Left colon (tissue), 2 donors: ENCODE measurements at regions not wholly inside any gene's neighbourhood (a gene's known extent, or its start where the extent isn't known, plus 50 kb on each side); places are given as distances from the start of the nearest gene placed in this dataset.
"Not testable (repeated sequence)": the region's sequence is repeated elsewhere in the genome, so short reads cannot be mapped to it uniquely, and the experiment has no call there.

Source experiments
- ATAC-seq: fragments of 200-7000 bp; cut with Tn5 transposase; one replicate; pipeline ENCODE4 v1.9.1; 2020; ENCODE audit warnings: mild to moderate bottlenecking, moderate library complexity
- DNase-seq, 2 donors: peaks; one replicate each; pipeline ENCODE4 v3.0.0-alpha.2; 2020
- intact Hi-C, 2 donors: fragments of 100-400 bp; cut with DNase I in 1 of 2; cut with micrococcal nuclease in 1 of 2; formaldehyde crosslinking; loops; one replicate each; pipeline versions ENCODE4 v1.11.2 to v1.14.0; 2022; cut with DNase I, micrococcal nuclease
- donor health status: DM: no; HTN: no; CAD: no.
- donor health status: DM: yes; HTN: yes; CAD: no.

DNA sequence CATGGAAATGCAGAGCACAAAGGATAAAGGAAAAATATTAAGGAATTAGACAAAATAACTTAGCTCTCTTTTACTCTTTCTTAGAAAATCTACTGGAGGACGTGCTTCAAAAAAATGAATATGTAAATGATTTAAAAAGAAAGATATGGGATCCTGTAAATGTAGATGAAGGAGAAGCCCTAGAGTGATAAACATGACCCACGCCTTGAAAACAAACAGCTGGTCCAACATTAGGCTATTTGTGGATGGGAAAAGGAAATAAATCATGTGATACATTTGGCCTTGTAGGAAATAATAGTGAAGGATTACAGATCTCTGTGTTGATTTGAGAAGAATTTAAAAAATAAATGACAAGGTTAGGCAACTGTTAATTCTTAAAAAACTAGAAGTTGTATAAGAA, 492.1 kb upstream of the SLC39A10 start:
- intact Hi-C loops, result no loop called here
- DNase-seq, result no peak
- no peak for ATAC-seq

GRCh38 chr2:195162918-195163317, 494.1 kb upstream of the SLC39A10 start:
- ATAC-seq, result no peak
- intact Hi-C loops, result no loop called here
- no peak for DNase-seq

DNA sequence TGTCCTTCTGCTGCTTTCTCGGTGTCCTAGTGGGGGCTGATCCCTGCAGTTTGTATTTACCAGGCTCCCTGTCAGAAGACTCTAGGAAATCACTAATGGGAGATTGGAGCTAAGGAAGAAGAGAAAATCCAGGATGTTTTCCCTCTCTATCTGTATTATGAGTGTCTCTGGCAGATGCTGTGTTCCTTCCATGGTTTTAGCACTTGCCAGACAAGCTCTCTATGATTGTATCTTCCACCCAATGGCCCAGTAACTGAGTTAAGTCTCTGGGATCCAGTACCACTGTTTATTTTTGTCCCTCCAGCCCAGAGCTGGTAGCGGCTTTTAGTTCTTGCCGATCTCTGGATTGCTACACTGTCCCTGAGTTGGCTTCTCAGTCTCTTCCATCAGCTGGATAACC, 494.8 kb upstream of the SLC39A10 start:
- DNase-seq, result no peak
- ATAC-seq, result no peak
- intact Hi-C loops, result no loop called here

DNA sequence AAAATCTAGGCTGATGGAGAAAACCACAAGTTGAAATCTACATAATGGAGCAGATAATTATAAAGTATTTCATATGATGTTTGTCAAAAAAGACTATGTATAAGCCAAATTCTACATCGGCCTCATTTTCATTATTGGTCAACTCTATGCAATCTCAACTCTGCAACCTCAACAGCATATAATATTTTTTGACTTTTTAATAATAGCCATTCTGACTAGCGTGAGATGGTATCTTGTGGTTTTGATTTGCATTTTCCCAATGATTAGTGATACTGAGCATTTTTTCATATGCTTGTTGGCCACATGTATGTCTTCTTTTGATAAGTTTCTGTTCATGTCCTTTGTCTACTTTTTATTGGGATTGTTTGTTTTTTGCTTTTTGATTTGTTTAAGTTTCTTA, 496.1 kb upstream of the SLC39A10 start:
- intact Hi-C loops, result no loop called here
- ATAC-seq, result no peak
- no peak for DNase-seq

GRCh38 chr2:195151711-195152110, 505.3 kb upstream of the SLC39A10 start:
- intact Hi-C loops, result no loop called here
- ATAC-seq, result no peak
- DNase-seq, result no peak

DNA sequence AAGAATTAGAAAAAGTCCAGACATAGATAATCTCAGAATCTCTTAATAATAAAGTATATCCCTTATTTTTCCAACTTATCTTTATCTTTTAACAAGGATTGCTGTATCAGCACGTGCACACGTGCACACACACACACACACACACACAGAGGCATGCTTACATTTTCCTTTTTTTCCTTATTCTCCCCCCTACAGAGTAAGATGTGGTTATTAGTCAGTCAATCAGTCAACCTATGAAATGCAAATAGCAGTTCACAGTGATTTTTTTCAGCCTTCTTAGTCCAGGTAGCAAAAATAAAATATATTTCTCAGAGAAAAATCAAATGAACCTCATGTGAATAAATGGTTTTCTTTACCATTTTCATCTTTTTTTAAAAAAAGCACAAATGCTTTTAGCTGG, 506.2 kb upstream of the SLC39A10 start:
- intact Hi-C loops, result no loop called here
- ATAC-seq (no peak), DNase-seq (no peak)

GRCh38 chr2:195148004-195148403, 509.0 kb upstream of the SLC39A10 start:
- no peak for ATAC-seq
- intact Hi-C loops, result no loop called here

GRCh38 chr2:195146761-195147541, 510.1 kb upstream of the SLC39A10 start:
- ATAC-seq, result no peak
- intact Hi-C loops, result no loop called here
- no peak for DNase-seq

More at GRCh38 chr2:195148004-195148403, 509.0 kb upstream of the SLC39A10 start:
- DNase-seq, result no peak

DNA sequence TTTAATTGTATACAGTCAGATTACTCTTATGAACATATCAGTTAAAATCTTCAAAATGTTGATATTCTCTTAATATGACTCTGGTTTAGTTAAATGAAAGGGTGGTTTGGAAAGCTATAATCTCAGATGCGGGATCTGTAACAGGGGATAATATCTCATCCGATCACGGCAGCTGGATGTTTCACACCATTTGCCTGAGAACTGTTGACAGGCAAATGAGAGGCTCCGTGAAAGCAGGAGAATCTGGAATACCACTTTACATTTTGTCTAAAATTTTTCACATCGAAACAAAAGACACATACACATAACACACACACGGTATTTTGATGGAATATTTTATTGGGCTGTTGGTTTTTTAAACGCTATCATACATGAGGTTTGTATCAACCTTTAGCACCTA, 518.6 kb upstream of the SLC39A10 start:
- no peak for DNase-seq
- intact Hi-C loops, result no loop called here
- no peak for ATAC-seq

DNA sequence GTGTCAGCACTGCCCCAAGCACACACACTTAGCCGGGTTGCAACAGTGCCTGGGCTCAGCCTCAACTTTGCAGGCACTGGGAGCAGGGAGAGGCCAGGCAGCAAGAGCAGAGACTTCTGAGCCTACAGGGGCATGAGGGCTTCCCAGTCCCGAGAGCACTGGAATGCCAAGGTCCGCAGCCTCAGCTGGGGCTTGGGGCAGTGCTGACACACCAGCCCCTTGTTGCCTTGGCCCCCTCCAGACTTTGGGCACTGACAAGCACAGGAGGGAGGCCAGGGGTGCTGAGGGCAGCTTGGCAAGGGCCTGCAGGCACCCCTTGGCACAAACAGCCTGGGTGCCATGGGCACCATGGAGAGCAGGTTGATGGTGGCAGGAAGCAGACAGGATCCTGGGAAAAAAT, 531.1 kb upstream of the SLC39A10 start:
- intact Hi-C loops, ATAC-seq, DNase-seq: not testable (repeated sequence)

DNA sequence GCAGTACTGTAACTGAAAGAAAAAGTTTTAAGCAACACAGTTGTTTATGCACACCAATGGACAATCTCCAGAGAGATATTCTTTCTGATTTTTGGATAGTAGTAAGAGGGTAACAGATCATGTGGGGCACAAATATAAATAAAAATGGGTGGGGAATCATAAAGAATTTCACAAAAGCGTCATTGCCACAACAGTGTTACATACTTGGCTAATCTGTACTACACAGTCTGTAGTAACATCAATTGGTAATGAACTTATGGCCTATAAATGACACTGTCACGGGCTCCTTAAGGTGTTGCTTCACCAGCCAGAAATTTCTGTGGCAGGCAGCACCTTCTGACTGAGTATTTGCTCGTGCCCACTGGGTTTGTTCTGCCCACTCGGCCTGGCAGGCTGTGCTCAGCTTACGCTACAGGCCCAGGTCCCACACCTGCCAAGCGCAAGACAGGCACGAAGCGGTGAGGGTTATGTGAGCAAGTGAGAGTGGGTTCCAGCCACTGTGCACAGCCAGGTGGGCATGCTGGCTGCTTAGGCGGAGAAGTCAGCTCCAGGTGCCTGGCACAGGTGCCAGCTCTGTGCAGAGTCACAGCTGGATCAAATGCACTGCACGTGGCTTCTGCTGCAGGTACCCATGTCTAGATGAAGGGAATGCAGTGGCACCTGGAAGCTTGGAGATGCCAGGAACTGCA, 532.5 kb upstream of the SLC39A10 start:
- DNase-seq, result no peak
- ATAC-seq, result no peak
- intact Hi-C loops, result no loop called here

- ATAC-seq (no peak), DNase-seq (no peak)
- intact Hi-C loops, result no loop called here
Observed at GRCh38 chr2:195122653-195123052, 534.4 kb upstream of the SLC39A10 start.

- ATAC-seq (no peak), DNase-seq (no peak)
- intact Hi-C loops, result no loop called here
Observed at GRCh38 chr2:195121341-195121740, 535.7 kb upstream of the SLC39A10 start.

DNA sequence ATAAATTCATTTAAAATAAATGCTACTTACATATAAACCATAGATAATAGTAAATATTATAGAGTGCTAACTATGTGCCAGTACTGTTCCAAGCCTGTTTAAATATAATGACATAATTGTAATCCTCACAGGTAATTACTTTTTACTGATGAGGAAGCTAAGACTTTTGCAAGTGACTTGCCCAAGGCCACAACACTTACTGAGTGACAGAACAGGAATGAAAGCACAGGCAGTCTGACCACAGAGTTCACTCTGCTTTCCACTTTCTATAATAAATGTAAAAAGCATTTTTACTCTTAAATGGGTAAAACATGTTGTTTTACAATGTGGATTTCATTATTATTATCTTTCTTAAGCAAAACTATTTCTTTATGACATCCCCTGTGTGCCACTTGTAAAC, 537.8 kb upstream of the SLC39A10 start:
- DNase-seq (no peak), ATAC-seq (no peak)
- intact Hi-C loops, result no loop called here

DNA sequence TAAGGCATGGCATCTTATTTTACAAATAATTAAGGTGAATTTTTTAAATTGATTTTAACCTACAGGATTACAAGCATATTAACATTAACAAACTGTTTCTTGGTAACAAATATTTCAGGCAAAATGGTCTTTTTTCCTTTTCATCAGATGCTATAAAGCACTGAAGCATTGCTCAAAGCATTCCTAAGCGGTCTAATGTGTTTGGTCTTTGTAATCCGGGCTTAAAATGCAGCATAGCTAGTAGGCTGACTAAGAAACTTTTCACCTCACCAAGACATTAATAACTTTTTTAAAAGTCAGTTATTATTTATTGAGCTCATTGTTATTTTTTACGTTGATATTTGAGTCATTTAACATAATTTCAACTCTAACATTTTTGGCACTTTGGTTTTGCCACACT, 538.8 kb upstream of the SLC39A10 start:
- ATAC-seq, result no peak
- no peak for DNase-seq

DNA sequence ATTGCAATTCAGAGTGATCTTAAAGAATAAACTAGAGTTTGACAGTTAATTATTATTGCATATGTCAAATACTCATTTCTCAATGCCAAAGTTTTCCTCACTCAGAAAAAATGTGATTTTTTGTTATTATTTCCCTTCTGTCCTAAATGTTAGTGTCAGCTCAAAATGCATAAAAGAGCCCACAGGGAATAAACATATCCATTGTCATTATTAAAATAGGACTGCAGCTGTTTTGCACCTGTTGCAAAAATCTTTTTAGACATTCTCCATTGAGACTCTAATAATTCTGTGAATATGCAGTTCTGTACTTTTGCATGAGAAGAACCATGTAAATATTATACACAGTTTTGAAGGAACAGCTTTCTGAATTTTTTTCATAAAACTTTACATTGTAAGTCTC, 540.0 kb upstream of the SLC39A10 start:
- intact Hi-C loops, result no loop called here
- DNase-seq (no peak), ATAC-seq (no peak)

More for the DNA sequence above, 538.8 kb upstream of the SLC39A10 start:
- intact Hi-C loops, result no loop called here

- ATAC-seq, result no peak
- DNase-seq, result no peak
- intact Hi-C loops, result no loop called here
Observed at GRCh38 chr2:195115738-195116137, 541.3 kb upstream of the SLC39A10 start.

DNA sequence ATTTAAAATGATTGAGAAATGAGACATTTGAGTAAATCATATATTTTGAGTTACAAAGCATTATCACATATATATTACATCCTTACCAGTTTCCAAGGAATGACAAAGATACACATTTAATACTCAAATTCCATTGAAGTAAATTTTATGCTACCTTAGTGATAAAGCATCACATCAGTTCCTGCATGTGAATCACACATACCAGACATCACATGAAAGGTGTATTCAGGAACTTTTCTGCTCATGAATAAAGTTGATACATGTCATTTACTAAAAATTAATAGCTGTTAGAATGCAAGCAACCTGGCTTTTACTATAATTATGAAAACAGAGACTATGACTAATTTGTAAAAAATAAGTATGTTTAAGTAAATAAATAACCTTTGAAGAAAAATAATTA, 548.8 kb upstream of the SLC39A10 start:
- DNase-seq, result no peak
- ATAC-seq, result no peak
- intact Hi-C loops, result no loop called here

GRCh38 chr2:195106681-195107380, 550.2 kb upstream of the SLC39A10 start:
- ATAC-seq (no peak), DNase-seq (no peak)
- intact Hi-C loops, result no loop called here

- intact Hi-C loops, result no loop called here
- DNase-seq, result no peak
- ATAC-seq, result no peak
Observed at GRCh38 chr2:195105581-195105980, 551.4 kb upstream of the SLC39A10 start.
